DOHH2 (cell line): ENCODE measurements at regions not wholly inside any gene's neighbourhood (a gene's known extent, or its start where the extent isn't known, plus 50 kb on each side); places are given as distances from the start of the nearest gene placed in this dataset.

Experiments used
- CTCF ChIP-seq: fragments of 200-600 bp; sonication (generic); IDR thresholded peaks from one replicate; pipeline ENCODE4 v1.5.1; 2014; ENCODE audit warnings: antibody characterized with exemption, mild to moderate bottlenecking, low read depth, low read length; ENCODE audit not compliant: poor library complexity, severe bottlenecking
- EZH2phosphoT487 ChIP-seq: fragments of 200-600 bp; sonication (generic); IDR thresholded peaks from 2 replicates; pipeline ENCODE4 v1.6.1; 2017; ENCODE audit warnings: borderline replicate concordance, mild to moderate bottlenecking, antibody characterized with exemption, low read length, moderate library complexity, mixed read lengths

GRCh38 chr6:95292011-95292410, 285.3 kb upstream of the MANEA start:
- TF ChIP-seq CTCF (no peak), EZH2phosphoT487 (no peak)
